Heart left ventricle (tissue), 16 donors: ENCODE measurements at regions not wholly inside any gene's neighbourhood (a gene's known extent, or its start where the extent isn't known, plus 50 kb on each side); places are given as distances from the start of the nearest gene placed in this dataset.
"Not testable (repeated sequence)": the region's sequence is repeated elsewhere in the genome, so short reads cannot be mapped to it uniquely, and the experiment has no call there.

Experiments used
- ATAC-seq, 4 donors: fragments of 200-7000 bp; cut with Tn5 transposase; one replicate each; pipeline ENCODE4 v1.9.1; 2020 to 2022; ENCODE audit warnings: moderate library complexity in 4 of 4, mild to moderate bottlenecking in 3 of 4, moderate number of reproducible peaks in 1 of 4
- DNase-seq, 5 donors: peaks; one replicate each; pipeline ENCODE4 v3.0.0-alpha.2; 2020
- H3K27ac ChIP-seq, 12 donors: fragments of 200-600 bp; sonication (generic) in 4 of 12; one replicate each; pipeline versions ENCODE4 v1.5.0 to v1.8.0; 2016 to 2022; ENCODE audit warnings: mild to moderate bottlenecking in 2 of 12
- H3K27me3 ChIP-seq, 9 donors: fragments of 200-600 bp; sonication (generic) in 2 of 9; one replicate each; pipeline versions ENCODE4 v1.5.1 to v1.8.0; 2016 to 2022; ENCODE audit warnings: mild to moderate bottlenecking in 3 of 9
- H3K36me3 ChIP-seq, 9 donors: fragments of 200-600 bp; sonication (generic) in 2 of 9; one replicate each; pipeline versions ENCODE4 v1.5.0 to v1.8.0; 2018 to 2022; ENCODE audit warnings: mild to moderate bottlenecking in 2 of 9
- H3K4me1 ChIP-seq, 12 donors: fragments of 200-600 bp; sonication (generic) in 4 of 12; one replicate each; pipeline versions ENCODE4 v1.5.0 to v1.8.0; 2016 to 2022; ENCODE audit warnings: mild to moderate bottlenecking in 3 of 12
- H3K4me3 ChIP-seq, 12 donors: fragments of 200-600 bp; sonication (generic) in 4 of 12; one replicate each; pipeline versions ENCODE4 v1.5.0 to v1.8.0; 2017 to 2022; ENCODE audit warnings: mild to moderate bottlenecking in 9 of 12, moderate library complexity in 4 of 12
- H3K9me3 ChIP-seq, 12 donors: fragments of 200-600 bp; sonication (generic) in 4 of 12; one replicate each; pipeline versions ENCODE4 v1.5.0 to v1.8.0; 2016 to 2022; ENCODE audit warnings: mild to moderate bottlenecking in 1 of 12
- CTCF ChIP-seq, 12 donors: fragments of 200-600 bp; sonication (generic) in 4 of 12; IDR thresholded peaks; one replicate each; pipeline versions ENCODE4 v1.5.0 to v1.8.0; 2018 to 2022; ENCODE audit warnings: antibody characterized with exemption in 12 of 12, mild to moderate bottlenecking in 5 of 12
- POLR2A ChIP-seq, 2 donors: fragments of 450-650 bp; IDR thresholded peaks; one replicate each; pipeline ENCODE4 v1.6.1; 2017; ENCODE audit warnings: antibody characterized with exemption in 2 of 2, mild to moderate bottlenecking in 2 of 2, moderate library complexity in 2 of 2
- WGBS, 4 donors: extraction: QIAGEN DNeasy Blood & Tissue Kit in 2 of 4; methylation state at CpG; one replicate each; pipeline versions ENCODE4 v1.1.5 to v1.1.7; 2013 to 2018; 5-methylcytosine and 5-hydroxymethylcytosine counted together
- intact Hi-C, 10 donors: fragments of 100-400 bp; cut with DNase I; formaldehyde crosslinking; loops; one replicate each; pipeline versions ENCODE4 v1.11.1 to v1.14.2; 2022
- donor health status: ischemic (EF 13 %, LVEDD 7.1; RV severe dilation, severe dysfunction).
- donor health status: healthy with polysubstance abuse.
- donor health status: DM: no; HTN: yes; CAD: no.
- donor health status: DM: no; HTN: no; CAD: no.
- donor health status: ischemic (EF 25% LVEDD 6.9; RV normal size, moderate dysfunction).
- donor health status: ischemic (EF 25% LVEDD 5.7; RV mildly dilated, moderate dysfunction).
- donor health status: healthy.
- donor health status: DM: yes; HTN: yes; CAD: no.
- donor health status: ischemic (EF 35%, LVEDD 5.7; RV mildly dilated, moderate dysfunction).
- donor health status: nonischemic (EF 11% LVEDD 7.7; RV severe dilation, severe dysfunction).
- donor health status: DM: yes; HTN: yes; CAD: no.
- donor health status: PGD.
- donor health status: ischemic (EF 29% LVEDD 5.4; RV normal size, mild dysfunction).
- donor health status: nonischemic (EF 23%, LVEDD 6.1; RV moderate dilation, normal function).

GRCh38 chr7:142563470-142563869 is 185.8 kb upstream of the PRSS1 start:
- 72 to 94% (median 94%) methylated on average over 1 of the region's 1 CpG for WGBS, 4 donors
- Histone ChIP-seq H3K27ac (no peak overlapping the region), H3K4me1 (peaks cover 0 to 5% (median 0%) of the 10 kb centered on the region in 12 donors), H3K9me3 (no peaks in the 10 kb centered on the region), H3K4me3 (no peak overlapping the region), H3K27me3 (peaks cover 0 to 20% (median under 1%) of the 10 kb centered on the region in 9 donors), H3K36me3 (no peaks in the 10 kb centered on the region)
- TF ChIP-seq CTCF (IDR thresholded peaks at IDR 0.05) (no peak), POLR2A (IDR thresholded peaks at IDR 0.05) (no peak)
- DNase-seq (no peak), ATAC-seq (no peak)
- intact Hi-C loops, result no loop called here

- intact Hi-C loops, result no loop called here
- ATAC-seq, result no peak
- H3K4me1 ChIP-seq, result no peaks in the 10 kb centered on the region
- no peaks in the 10 kb centered on the region for H3K9me3 ChIP-seq
- DNase-seq, result no peak
- TF ChIP-seq CTCF (IDR thresholded peaks at IDR 0.05) (no peak), POLR2A (IDR thresholded peaks at IDR 0.05) (no peak)
- H3K36me3 ChIP-seq, result no peaks in the 10 kb centered on the region
- H3K4me3 ChIP-seq, result no peak overlapping the region
- WGBS, 4 donors, result 50 to 69% (median 59%) methylated on average over 1 of the region's 1 CpG
- H3K27ac ChIP-seq, result no peak overlapping the region
- peaks cover 0 to 28% (median 2%) of the 10 kb centered on the region in 9 donors for H3K27me3 ChIP-seq
These were observed 186.6 kb upstream of the PRSS1 start for GRCh38 chr7:142562688-142563087.

- DNase-seq, H3K9me3 ChIP-seq, intact Hi-C loops, H3K4me3 ChIP-seq, H3K27ac ChIP-seq, H3K4me1 ChIP-seq, ATAC-seq, H3K36me3 ChIP-seq: not testable (repeated sequence)
- peaks cover 0 to 28% (median 2%) of the 10 kb centered on the region in 9 donors for H3K27me3 ChIP-seq
- WGBS, 4 donors, result 69 to 83% (median 78%) methylated on average over 3 of the region's 3 CpGs
These were observed 187.9 kb upstream of the PRSS1 start for GRCh38 chr7:142561396-142561795.

- ATAC-seq, DNase-seq, intact Hi-C loops, H3K4me3 ChIP-seq, H3K27ac ChIP-seq, H3K36me3 ChIP-seq, H3K9me3 ChIP-seq: not testable (repeated sequence)
- 66 to 87% (median 84%) methylated on average over 4 to 5 of the region's 6 CpGs for WGBS, 4 donors
- peaks cover 0 to 12% (median 0%) of the 10 kb centered on the region in 12 donors for H3K4me1 ChIP-seq
- H3K27me3 ChIP-seq, result peaks cover 0 to 28% (median 2%) of the 10 kb centered on the region in 9 donors
These were observed 188.5 kb upstream of the PRSS1 start for GRCh38 chr7:142560770-142561169.

- H3K27me3 ChIP-seq, result peaks cover 0 to 28% (median 2%) of the 10 kb centered on the region in 9 donors
- no peaks in the 10 kb centered on the region for H3K36me3 ChIP-seq
- TF ChIP-seq CTCF (IDR thresholded peaks at IDR 0.05), result no peak
- no peak for TF ChIP-seq POLR2A (IDR thresholded peaks at IDR 0.05)
- ATAC-seq (no peak), DNase-seq (no peak)
- intact Hi-C loops, result no loop called here
- WGBS, 4 donors, result 72 to 87% (median 84%) methylated on average over 2 of the region's 2 CpGs
- peaks cover 0 to 12% (median 0%) of the 10 kb centered on the region in 12 donors for H3K4me1 ChIP-seq
- H3K4me3 ChIP-seq, result no peak overlapping the region
- H3K9me3 ChIP-seq, result no peaks in the 10 kb centered on the region
- H3K27ac ChIP-seq, result no peak overlapping the region
These were observed 189.1 kb upstream of the PRSS1 start for GRCh38 chr7:142560166-142560565.
